Pancreas (tissue), 10 donors: ENCODE measurements at regions not wholly inside any gene's neighbourhood (a gene's known extent, or its start where the extent isn't known, plus 50 kb on each side); places are given as distances from the start of the nearest gene placed in this dataset.
A peak's percentile ranks its signal among the peaks of the same experiment; 100 is the strongest.
"Not testable (repeated sequence)": the region's sequence is repeated elsewhere in the genome, so short reads cannot be mapped to it uniquely, and the experiment has no call there.

Experiments used
- ATAC-seq, 4 donors: fragments of 200-7000 bp; cut with Tn5 transposase; one replicate each; pipeline versions ENCODE4 v1.8.0 to v1.9.1; 2020; ENCODE audit warnings: mild to moderate bottlenecking in 4 of 4, moderate library complexity in 4 of 4
- DNase-seq, 6 donors: peaks; one replicate each; pipeline ENCODE4 v3.0.0-alpha.2; 2020
- FAIRE-seq: peaks from 2 replicates; lab custom pipeline; 2012; peaks lifted over from hg19 to GRCh38; lab: Jason Lieb, UNC
- H3K27ac ChIP-seq, 4 donors: fragments of 200-600 bp; sonication (generic); 1 replicate in 3 of 4; 2 replicates in 1 of 4; pipeline versions ENCODE4 v1.5.0 to v1.8.0; 2020
- H3K27me3 ChIP-seq, 4 donors: fragments of 200-600 bp; one replicate each; pipeline ENCODE4 v1.8.0; 2021
- H3K36me3 ChIP-seq, 3 donors: fragments of 200-600 bp; sonication (generic) in 1 of 3; one replicate each; pipeline versions ENCODE4 v1.5.0 to v1.8.0; 2020 to 2021
- H3K4me1 ChIP-seq, 3 donors: fragments of 200-600 bp; one replicate each; pipeline ENCODE4 v1.8.0; 2021
- H3K4me3 ChIP-seq, 4 donors: fragments of 200-600 bp; sonication (generic) in 2 of 4; one replicate each; pipeline versions ENCODE4 v1.5.0 to v1.8.0; 2020 to 2021
- H3K9me3 ChIP-seq, 4 donors: fragments of 200-600 bp; one replicate each; pipeline ENCODE4 v1.8.0; 2021
- CTCF ChIP-seq, 4 donors: fragments of 200-600 bp; sonication (generic) in 3 of 4; IDR thresholded peaks; one replicate each; pipeline versions ENCODE4 v1.5.0 to v1.8.0; 2021; ENCODE audit warnings: antibody characterized with exemption in 4 of 4
- WGBS, 2 donors: extraction: QIAGEN DNeasy Blood & Tissue Kit; methylation state at CpG; one replicate each; pipeline ENCODE4 v1.1.7; 2013; 5-methylcytosine and 5-hydroxymethylcytosine counted together
- intact Hi-C, 3 donors: fragments of 100-400 bp; cut with DNase I; formaldehyde crosslinking; loops; one replicate each; pipeline versions ENCODE4 v1.11.1 to v1.14.2; 2022
- donor health status: healthy with polysubstance abuse.
- donor health status: DM: no; HTN: no; CAD: no; lungs with moderate emphysema.
- donor health status: DM: no; HTN: no; CAD: no.
- donor health status: control.
- donor health status: control.
- donor health status: Bipolar disorder and iron deficiency.
- donor health status: DM: yes; HTN: yes; CAD: no.
- donor health status: DM: no; HTN: no; CAD: no.
- donor health status: DM: no; HTN: no; CAD: no.
- donor health status: DM: yes; HTN: yes; CAD: no.

- DNase-seq (no peak), FAIRE-seq (no peak), ATAC-seq (no peak)
- Histone ChIP-seq H3K36me3 (no peaks in the 10 kb centered on the region), H3K27me3 (no peaks in the 10 kb centered on the region), H3K4me3 (no peak overlapping the region), H3K27ac (no peak overlapping the region), H3K9me3 (no peaks in the 10 kb centered on the region), H3K4me1 (no peaks in the 10 kb centered on the region)
- 59 to 75% methylated on average over 5 of the region's 5 CpGs for WGBS, 2 donors
- TF ChIP-seq CTCF (IDR thresholded peaks at IDR 0.05), result no peak
- intact Hi-C loops, result no loop called here
Observed at GRCh38 chr3:89002191-89002590, 105.2 kb upstream of the EPHA3 start.

GRCh38 chr3:89013536-89013935, 93.9 kb upstream of the EPHA3 start:
- H3K4me3 ChIP-seq, result no peak overlapping the region
- H3K9me3 ChIP-seq, result no peaks in the 10 kb centered on the region
- H3K36me3 ChIP-seq, result no peaks in the 10 kb centered on the region
- no peaks in the 10 kb centered on the region for H3K27me3 ChIP-seq
- H3K27ac ChIP-seq, result no peak overlapping the region
- no peak for TF ChIP-seq CTCF (IDR thresholded peaks at IDR 0.05)
- ATAC-seq (no peak), FAIRE-seq (no peak), DNase-seq (no peak)
- WGBS, 2 donors, result 64 to 67% methylated on average over 3 of the region's 3 CpGs
- H3K4me1 ChIP-seq, result no peaks in the 10 kb centered on the region
- intact Hi-C loops, result no loop called here

- no peak for TF ChIP-seq CTCF (IDR thresholded peaks at IDR 0.05)
- Histone ChIP-seq H3K4me1 (no peaks in the 10 kb centered on the region), H3K27ac (no peak overlapping the region), H3K27me3 (no peaks in the 10 kb centered on the region), H3K36me3 (no peaks in the 10 kb centered on the region), H3K9me3 (no peaks in the 10 kb centered on the region), H3K4me3 (no peak overlapping the region)
- intact Hi-C loops, result no loop called here
- FAIRE-seq (no peak), DNase-seq (no peak), ATAC-seq (no peak)
- WGBS, 2 donors, result 75 to 85% methylated on average over 1 of the region's 1 CpG
Observed at GRCh38 chr3:89017531-89017930, 89.9 kb upstream of the EPHA3 start.

GRCh38 chr3:89025185-89025584, 82.2 kb upstream of the EPHA3 start:
- H3K27ac ChIP-seq, result no peak overlapping the region
- H3K36me3 ChIP-seq, result no peaks in the 10 kb centered on the region
- 69 to 73% methylated on average over 4 of the region's 4 CpGs for WGBS, 2 donors
- H3K4me1 ChIP-seq, result no peaks in the 10 kb centered on the region
- no peaks in the 10 kb centered on the region for H3K27me3 ChIP-seq
- no peak overlapping the region for H3K4me3 ChIP-seq
- H3K9me3 ChIP-seq, result no peaks in the 10 kb centered on the region
- FAIRE-seq (no peak), DNase-seq (no peak), ATAC-seq (no peak)
- no peak for TF ChIP-seq CTCF (IDR thresholded peaks at IDR 0.05)
- intact Hi-C loops, result no loop called here

GRCh38 chr3:89032346-89033013, 74.9 kb upstream of the EPHA3 start:
- no peak for TF ChIP-seq CTCF (IDR thresholded peaks at IDR 0.05)
- ATAC-seq (no peak), FAIRE-seq (no peak), DNase-seq (no peak)
- 47 to 55% methylated on average over 1 of the region's 1 CpG for WGBS, 2 donors
- no peaks in the 10 kb centered on the region for H3K36me3 ChIP-seq
- H3K4me1 ChIP-seq, result no peaks in the 10 kb centered on the region
- no peak overlapping the region for H3K27ac ChIP-seq
- H3K9me3 ChIP-seq, result no peaks in the 10 kb centered on the region
- H3K4me3 ChIP-seq, result no peak overlapping the region
- H3K27me3 ChIP-seq, result no peaks in the 10 kb centered on the region
- intact Hi-C loops, result no loop called here

- H3K27me3 ChIP-seq, H3K9me3 ChIP-seq, H3K36me3 ChIP-seq, FAIRE-seq, H3K4me3 ChIP-seq, H3K27ac ChIP-seq, ATAC-seq, intact Hi-C loops, H3K4me1 ChIP-seq: not testable (repeated sequence)
- peak in 1 of 6 donors; percentile 27 for DNase-seq
- WGBS, 2 donors, result 62 to 73% methylated on average over 6 of the region's 6 CpGs
Observed at GRCh38 chr3:89034723-89035122, 72.7 kb upstream of the EPHA3 start.
